ENCODE measurements at regions not wholly inside any gene's neighbourhood (a gene's known extent, or its start where the extent isn't known, plus 50 kb on each side); places are given as distances from the start of the nearest gene placed in this dataset.

GRCh38 chr3:145035682-145036081, 1064.1 kb downstream of the DIPK2A start:
- no peak for TF ChIP-seq CTCF (IDR thresholded peaks at IDR 0.05)
- no peak for TF ChIP-seq EP300 (IDR thresholded peaks at IDR 0.05)
- no peak for TF ChIP-seq POLR2A (IDR thresholded peaks at IDR 0.05)
- TF ChIP-seq POLR2AphosphoS5 (IDR thresholded peaks at IDR 0.05), result no peak
